Activated naive CD8-positive, alpha-beta T cell treated with anti-CD3 and anti-CD28 coated beads, Interleukin-2, amount 10 ng/mL, durations not matched to agents 7 days and 5 days (primary cell): ENCODE measurements at regions not wholly inside any gene's neighbourhood (a gene's known extent, or its start where the extent isn't known, plus 50 kb on each side); places are given as distances from the start of the nearest gene placed in this dataset.
A peak's percentile ranks its signal among the peaks of the same experiment; 100 is the strongest.

ENCODE experiments used
- ATAC-seq: fragments of 150-1000 bp; cut with Tn5 transposase; one replicate; pipeline ENCODE4 v1.10.0; 2021; ENCODE audit warnings: low read depth, moderate library complexity
- POLR2A ChIA-PET: fragments of 350-600 bp; sonication (Branson Sonifier 250); formaldehyde crosslinking; loops from one replicate; lab custom pipeline; 2021; ENCODE audit warnings: antibody characterized with exemption; lab: Charles Lee
- DNase-seq: peaks from one replicate; pipeline ENCODE4 v3.0.0; 2021
- H3K27ac Mint-ChIP-seq: one replicate; pipeline ENCODE4 v1.8.0; 2022; ENCODE audit warnings: mild to moderate bottlenecking, mixed read lengths
- H3K27me3 Mint-ChIP-seq: one replicate; pipeline ENCODE4 v1.8.0; 2022; ENCODE audit warnings: mild to moderate bottlenecking, moderate library complexity, mixed read lengths
- H3K36me3 Mint-ChIP-seq: one replicate; pipeline ENCODE4 v1.8.0; 2021; ENCODE audit warnings: mild to moderate bottlenecking, mixed read lengths
- H3K4me1 Mint-ChIP-seq: one replicate; pipeline ENCODE4 v1.8.0; 2021; ENCODE audit warnings: mixed read lengths
- H3K4me3 Mint-ChIP-seq: one replicate; pipeline ENCODE4 v1.8.0; 2022; ENCODE audit warnings: mild to moderate bottlenecking, moderate library complexity, mixed read lengths
- H3K9me3 Mint-ChIP-seq: one replicate; pipeline ENCODE4 v1.8.0; 2021; ENCODE audit warnings: mixed read lengths

GRCh38 chr1:185566995-185567394 lies 167.2 kb upstream of the HMCN1 start:
- peak overlapping the region; percentile 73 for H3K4me3 Mint-ChIP-seq
- POLR2A ChIA-PET: interaction anchor here (0.6 to 3.1 kb wide), 9 partner anchors 29 to 250 kb away, joined by 3 to 43 read pairs (median 4); partner anchors contain the start of gene IVNS1ABP
- H3K4me1 Mint-ChIP-seq: peaks cover 44% of the 10 kb centered on the region
- H3K27ac Mint-ChIP-seq: peak overlapping the region; percentile 87
- no peaks in the 10 kb centered on the region for H3K27me3 Mint-ChIP-seq
- no peak for DNase-seq
- H3K9me3 Mint-ChIP-seq: peaks cover 5% of the 10 kb centered on the region
- ATAC-seq: peak; percentile 64
- peaks cover 8% of the 10 kb centered on the region for H3K36me3 Mint-ChIP-seq

- H3K27me3 Mint-ChIP-seq: no peaks in the 10 kb centered on the region
- H3K9me3 Mint-ChIP-seq: peaks cover 5% of the 10 kb centered on the region
- DNase-seq (no peak), ATAC-seq (no peak)
- H3K4me1 Mint-ChIP-seq: peaks cover 59% of the 10 kb centered on the region
- no peak overlapping the region for H3K4me3 Mint-ChIP-seq
- no peak overlapping the region for H3K27ac Mint-ChIP-seq
- POLR2A ChIA-PET: interaction anchor here (2.8 to 3.1 kb wide), 2 partner anchors 126 to 248 kb away, joined by 8 to 43 read pairs; partner anchors contain the start of gene IVNS1ABP
- peaks cover 6% of the 10 kb centered on the region for H3K36me3 Mint-ChIP-seq
These were observed 168.9 kb upstream of the HMCN1 start for GRCh38 chr1:185565302-185565701.

DNA sequence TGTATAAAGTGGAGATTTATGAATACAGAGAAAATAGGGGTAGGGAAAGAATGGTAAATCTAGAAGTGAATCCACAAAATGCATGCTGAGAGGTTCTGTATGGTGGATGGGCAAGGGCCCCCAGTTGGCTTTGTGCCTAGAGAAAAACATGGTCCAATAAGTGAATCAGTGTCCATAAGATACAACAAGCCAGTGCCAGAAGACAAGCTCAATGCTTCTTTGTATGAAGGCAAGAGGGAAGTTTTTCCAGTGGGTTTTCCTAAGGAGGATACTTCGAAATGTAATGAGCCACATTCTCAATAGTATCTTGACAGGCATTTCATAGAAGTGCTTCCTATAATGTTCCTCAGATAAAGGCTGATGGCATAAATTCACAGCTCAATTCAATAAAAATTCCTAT lies 169.4 kb upstream of the HMCN1 start:
- Mint-ChIP-seq H3K4me3 (no peak overlapping the region), H3K27ac (no peak overlapping the region), H3K4me1 (peaks cover 62% of the 10 kb centered on the region)

DNA sequence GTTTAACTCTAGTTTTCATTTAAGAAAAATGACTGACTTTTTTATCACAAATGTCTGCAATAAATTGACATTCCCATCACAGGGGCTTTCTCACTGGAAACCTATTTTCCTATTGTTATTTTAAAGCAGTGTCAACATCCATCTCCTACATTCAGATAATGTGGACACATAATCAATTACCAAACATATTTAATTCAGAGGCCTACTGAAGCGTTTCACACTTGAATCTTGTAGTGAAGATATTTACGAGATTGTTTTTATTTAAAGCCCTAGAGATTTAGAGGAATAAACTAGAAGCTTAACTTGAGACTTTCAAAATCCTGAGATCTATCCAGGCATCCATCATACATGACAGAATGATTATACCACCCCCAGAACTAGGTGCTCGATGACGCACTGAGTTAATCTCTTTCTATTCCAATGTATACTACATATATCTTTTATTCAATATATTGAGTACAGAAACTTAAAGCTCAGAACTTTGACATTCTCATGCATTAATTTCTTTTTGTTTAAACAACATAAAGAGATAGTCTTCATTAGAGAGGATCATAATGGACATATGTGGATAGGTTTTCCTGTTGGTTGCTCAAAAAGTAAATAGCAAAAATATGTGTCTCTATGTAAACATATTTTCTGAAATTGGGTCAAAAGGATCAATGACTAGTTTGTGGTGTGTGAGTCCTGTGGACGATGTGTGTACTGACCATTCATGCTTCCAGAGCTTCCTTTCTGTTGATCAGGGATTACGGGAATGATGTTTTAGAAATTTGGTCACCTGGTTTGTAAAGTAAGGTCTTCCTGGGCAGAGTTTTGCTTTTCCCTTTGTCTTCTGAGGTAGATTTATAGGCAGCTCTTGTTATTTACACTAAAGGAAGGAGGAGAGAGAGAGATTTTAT lies 171.5 kb upstream of the HMCN1 start:
- POLR2A ChIA-PET: no interaction called here
- peaks cover 1% of the 10 kb centered on the region for H3K9me3 Mint-ChIP-seq
- no peak for DNase-seq
- H3K36me3 Mint-ChIP-seq: peaks cover 2% of the 10 kb centered on the region
- no peak for ATAC-seq
- peaks cover 57% of the 10 kb centered on the region for H3K4me1 Mint-ChIP-seq
- no peak overlapping the region for H3K4me3 Mint-ChIP-seq
- no peak overlapping the region for H3K27ac Mint-ChIP-seq
- H3K27me3 Mint-ChIP-seq: no peaks in the 10 kb centered on the region

More for the DNA sequence above, 169.4 kb upstream of the HMCN1 start:
- DNase-seq: no peak
- no peak for ATAC-seq
- Mint-ChIP-seq H3K9me3 (peaks cover 5% of the 10 kb centered on the region), H3K27me3 (no peaks in the 10 kb centered on the region), H3K36me3 (peaks cover 6% of the 10 kb centered on the region)
- POLR2A ChIA-PET: no interaction called here

GRCh38 chr1:185561629-185562028 lies 172.6 kb upstream of the HMCN1 start:
- Mint-ChIP-seq H3K4me3 (peak overlapping the region; percentile 72), H3K27me3 (no peaks in the 10 kb centered on the region), H3K4me1 (peaks cover 46% of the 10 kb centered on the region), H3K9me3 (peaks cover 1% of the 10 kb centered on the region), H3K27ac (peak overlapping the region; percentile 88), H3K36me3 (peaks cover 9% of the 10 kb centered on the region)
- ATAC-seq: peak; percentile 4
- no peak for DNase-seq
- POLR2A ChIA-PET: interaction anchor here (0.6 to 4.0 kb wide), 5 partner anchors 75 to 244 kb away, joined by 3 to 97 read pairs (median 18); partner anchors contain the start of gene IVNS1ABP

GRCh38 chr1:185560760-185561159 lies 173.4 kb upstream of the HMCN1 start:
- H3K4me3 Mint-ChIP-seq: peak overlapping the region; percentile 72

DNA sequence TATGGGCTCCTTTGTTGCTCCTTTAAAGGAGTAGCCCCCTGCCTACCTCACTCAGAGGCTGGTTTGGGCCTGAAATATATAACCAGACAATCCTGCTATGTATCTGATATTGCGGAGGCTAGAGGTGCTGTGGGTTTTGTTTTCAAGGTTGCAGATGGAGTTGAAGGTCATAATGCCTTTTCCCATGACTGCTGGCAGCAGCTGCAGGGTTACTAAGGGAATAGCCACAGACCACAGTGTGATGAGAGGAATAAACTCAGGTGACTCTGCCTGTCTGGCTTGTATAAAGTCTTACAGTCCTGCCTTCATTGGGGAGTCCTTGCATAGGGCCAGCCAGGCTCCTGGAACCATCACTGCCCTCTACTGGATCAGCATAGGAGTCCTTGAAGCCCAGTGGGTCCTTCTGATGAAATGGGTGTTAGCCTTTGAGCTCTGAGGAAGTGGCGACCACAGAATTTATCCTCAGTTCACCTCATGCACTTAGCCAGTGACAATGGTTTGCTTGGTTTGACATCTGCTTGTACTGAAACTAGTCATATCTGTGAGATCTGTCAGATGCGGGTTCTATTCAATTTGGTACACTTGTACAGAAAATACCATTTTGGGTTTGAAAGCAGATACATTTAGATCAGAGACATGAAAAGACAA lies 174.4 kb upstream of the HMCN1 start:
- DNase-seq (peak; percentile 67), ATAC-seq (peak; percentile 92)
- H3K27ac Mint-ChIP-seq: peak overlapping the region; percentile 88
- peaks cover 14% of the 10 kb centered on the region for H3K36me3 Mint-ChIP-seq
- H3K4me3 Mint-ChIP-seq: peak overlapping the region; percentile 72
- POLR2A ChIA-PET: interaction anchor here (0.6 to 4.0 kb wide), 15 partner anchors 10 to 246 kb away, joined by 3 to 97 read pairs (median 4); partner anchors contain the start of gene IVNS1ABP
- no peaks in the 10 kb centered on the region for H3K9me3 Mint-ChIP-seq
- H3K27me3 Mint-ChIP-seq: no peaks in the 10 kb centered on the region
- peaks cover 42% of the 10 kb centered on the region for H3K4me1 Mint-ChIP-seq

More at GRCh38 chr1:185560760-185561159, 173.4 kb upstream of the HMCN1 start:
- Mint-ChIP-seq H3K9me3 (peaks cover 1% of the 10 kb centered on the region), H3K36me3 (peaks cover 10% of the 10 kb centered on the region), H3K27ac (peak overlapping the region; percentile 88), H3K27me3 (no peaks in the 10 kb centered on the region), H3K4me1 (peaks cover 40% of the 10 kb centered on the region)
- DNase-seq (peak; percentile 42), ATAC-seq (peak; percentile 10)
- POLR2A ChIA-PET: interaction anchor here (0.8 to 4.0 kb wide), 11 partner anchors 9 to 247 kb away, joined by 3 to 97 read pairs (median 5); partner anchors contain the start of gene IVNS1ABP

DNA sequence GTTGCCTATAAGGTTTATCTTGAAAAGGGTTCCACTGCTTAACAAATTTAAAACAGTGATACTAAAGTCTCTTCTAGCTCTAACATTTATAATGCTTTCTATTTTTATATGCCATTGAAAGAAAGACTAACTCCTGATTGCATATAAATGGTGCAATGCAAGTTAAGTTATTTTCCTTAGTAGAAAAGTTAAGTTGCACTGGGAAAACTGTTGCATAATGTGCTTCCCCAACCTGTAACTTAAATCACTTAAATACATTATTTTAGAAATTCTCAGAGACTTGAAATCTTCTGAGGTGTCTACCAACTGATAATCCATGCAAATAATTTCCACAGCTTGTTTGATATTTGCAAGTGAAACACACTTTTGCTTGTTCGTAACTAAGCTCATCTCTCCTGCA lies 175.0 kb upstream of the HMCN1 start:
- Mint-ChIP-seq H3K9me3 (peaks cover 3% of the 10 kb centered on the region), H3K36me3 (peaks cover 17% of the 10 kb centered on the region), H3K4me1 (peaks cover 42% of the 10 kb centered on the region), H3K27me3 (no peaks in the 10 kb centered on the region), H3K4me3 (peak overlapping the region; percentile 72), H3K27ac (peak overlapping the region; percentile 88)
- DNase-seq: no peak
- POLR2A ChIA-PET: interaction anchor here (0.6 to 4.0 kb wide), 8 partner anchors 61 to 242 kb away, joined by 3 to 97 read pairs (median 5); partner anchors contain the start of gene IVNS1ABP
- no peak for ATAC-seq

- H3K27me3 Mint-ChIP-seq: no peaks in the 10 kb centered on the region
- peaks cover 7% of the 10 kb centered on the region for H3K9me3 Mint-ChIP-seq
- H3K36me3 Mint-ChIP-seq: peaks cover 20% of the 10 kb centered on the region
- no peak overlapping the region for H3K27ac Mint-ChIP-seq
- H3K4me1 Mint-ChIP-seq: peaks cover 29% of the 10 kb centered on the region
- POLR2A ChIA-PET: interaction anchor here (1.2 kb wide), 1 partner anchor 239 kb away, joined by 5 read pairs; the partner anchor contains the start of gene IVNS1ABP
- DNase-seq: no peak
- ATAC-seq: no peak
- H3K4me3 Mint-ChIP-seq: no peak overlapping the region
These were observed 177.6 kb upstream of the HMCN1 start for GRCh38 chr1:185556561-185556960.

DNA sequence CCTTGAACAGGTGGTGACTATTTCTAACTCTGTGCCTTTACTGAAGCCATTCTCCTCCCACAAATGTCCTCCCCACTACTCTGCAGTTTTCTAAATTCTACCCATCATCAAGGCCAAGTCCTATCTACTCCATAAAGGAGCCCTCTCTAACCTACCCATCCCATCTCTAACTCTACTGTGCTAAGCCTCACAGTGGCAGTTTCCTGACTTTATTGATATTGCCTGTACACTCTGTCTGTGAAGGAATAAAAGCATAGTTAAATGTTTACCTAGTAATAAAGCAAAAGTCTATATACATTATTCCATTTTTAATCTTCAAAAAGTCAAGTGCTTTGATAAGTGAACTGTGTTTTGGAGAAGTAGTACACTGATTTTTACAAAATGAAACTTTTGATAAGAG lies 178.4 kb upstream of the HMCN1 start:
- DNase-seq: no peak
- Mint-ChIP-seq H3K36me3 (peaks cover 20% of the 10 kb centered on the region), H3K4me3 (no peak overlapping the region), H3K4me1 (peaks cover 22% of the 10 kb centered on the region), H3K9me3 (peaks cover 7% of the 10 kb centered on the region), H3K27me3 (no peaks in the 10 kb centered on the region), H3K27ac (no peak overlapping the region)
- ATAC-seq: no peak
- POLR2A ChIA-PET: interaction anchor here (1.1 kb wide), 1 partner anchor 48 kb away, joined by 3 read pairs; no protein-coding TSS in a partner anchor

DNA sequence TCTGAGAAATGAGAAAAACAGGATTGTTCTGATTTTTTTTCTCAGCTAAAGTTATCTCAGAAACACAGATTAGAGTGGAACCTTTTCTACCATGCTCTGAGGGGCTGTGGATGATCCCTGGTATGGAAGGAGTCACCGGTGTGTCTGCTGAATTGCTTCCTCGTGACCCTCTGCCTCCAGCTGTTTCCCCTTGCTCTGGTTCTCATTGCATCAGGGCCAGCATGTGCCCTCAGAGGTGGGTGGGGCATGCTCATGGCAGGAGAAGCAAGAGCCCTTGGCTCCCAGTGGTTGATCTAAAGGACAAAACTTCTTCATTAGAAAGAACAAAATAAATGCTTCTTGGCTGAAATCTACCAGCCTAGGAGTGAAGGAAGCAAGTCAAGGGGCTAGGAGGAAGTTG lies 183.2 kb upstream of the HMCN1 start:
- Mint-ChIP-seq H3K27ac (no peak overlapping the region), H3K4me1 (peaks cover 9% of the 10 kb centered on the region), H3K9me3 (peaks cover 16% of the 10 kb centered on the region), H3K4me3 (no peak overlapping the region), H3K36me3 (peaks cover 28% of the 10 kb centered on the region), H3K27me3 (no peaks in the 10 kb centered on the region)
- no peak for DNase-seq
- ATAC-seq: no peak
- POLR2A ChIA-PET: no interaction called here

DNA sequence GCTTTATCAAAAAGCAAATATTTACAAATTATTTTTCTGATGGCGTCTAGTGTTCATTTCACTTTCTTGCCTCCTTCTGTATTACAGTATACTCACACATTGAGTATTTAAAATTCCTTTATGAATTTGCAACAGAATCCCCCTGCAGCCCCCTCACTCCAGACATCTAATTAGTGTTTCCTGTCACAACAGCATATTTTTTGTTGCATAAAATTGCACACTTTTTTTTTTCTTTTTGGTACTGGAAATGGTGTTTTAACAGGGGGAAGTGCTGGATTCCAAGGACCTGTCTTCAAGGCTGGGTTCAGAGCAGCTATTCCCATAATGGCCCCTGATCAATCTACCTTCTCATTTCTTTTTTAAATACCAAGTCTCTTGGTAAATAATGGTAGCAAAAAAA lies 184.3 kb upstream of the HMCN1 start:
- DNase-seq (no peak), ATAC-seq (no peak)
- H3K9me3 Mint-ChIP-seq: peaks cover 16% of the 10 kb centered on the region
- no peak overlapping the region for H3K27ac Mint-ChIP-seq
- H3K36me3 Mint-ChIP-seq: peaks cover 27% of the 10 kb centered on the region
- POLR2A ChIA-PET: interaction anchor here (0.7 kb wide), 1 partner anchor 46 kb away, joined by 7 read pairs; no protein-coding TSS in a partner anchor
- H3K27me3 Mint-ChIP-seq: no peaks in the 10 kb centered on the region
- H3K4me1 Mint-ChIP-seq: peaks cover 8% of the 10 kb centered on the region
- H3K4me3 Mint-ChIP-seq: no peak overlapping the region

GRCh38 chr1:185546029-185546428 lies 188.2 kb upstream of the HMCN1 start:
- H3K9me3 Mint-ChIP-seq: peaks cover 10% of the 10 kb centered on the region
- ATAC-seq: no peak
- H3K27me3 Mint-ChIP-seq: no peaks in the 10 kb centered on the region
- H3K4me3 Mint-ChIP-seq: no peak overlapping the region
- H3K36me3 Mint-ChIP-seq: peaks cover 26% of the 10 kb centered on the region
- peaks cover 6% of the 10 kb centered on the region for H3K4me1 Mint-ChIP-seq
- DNase-seq: no peak
- POLR2A ChIA-PET: no interaction called here
- H3K27ac Mint-ChIP-seq: no peak overlapping the region
